Type B pancreatic cell (in vitro differentiated cells): ENCODE measurements at regions not wholly inside any gene's neighbourhood (a gene's known extent, or its start where the extent isn't known, plus 50 kb on each side); places are given as distances from the start of the nearest gene placed in this dataset.
A peak's percentile ranks its signal among the peaks of the same experiment; 100 is the strongest.

ENCODE experiments used
- DNase-seq: peaks from one replicate; pipeline ENCODE4 v3.0.0; 2021; ENCODE audit warnings: mixed read lengths; ENCODE audit not compliant: unreplicated experiment; ENCODE audit errors: extremely low spot score
- H3K27ac Mint-ChIP-seq: 2 replicates; pipeline ENCODE4 v1.8.0; 2021; ENCODE audit warnings: mild to moderate bottlenecking, mixed read lengths
- H3K27me3 Mint-ChIP-seq: 2 replicates; pipeline ENCODE4 v1.8.0; 2021; ENCODE audit warnings: mixed read lengths
- H3K36me3 Mint-ChIP-seq: 2 replicates; pipeline ENCODE4 v1.8.0; 2021; ENCODE audit warnings: mixed read lengths
- H3K4me1 Mint-ChIP-seq: one replicate; pipeline ENCODE4 v1.8.0; 2021; ENCODE audit warnings: mixed read lengths; ENCODE audit not compliant: unreplicated experiment
- H3K4me3 Mint-ChIP-seq: 2 replicates; pipeline ENCODE4 v1.8.0; 2021; ENCODE audit warnings: mild to moderate bottlenecking, mixed read lengths
- H3K9me3 Mint-ChIP-seq: 2 replicates; pipeline ENCODE4 v1.8.0; 2021; ENCODE audit warnings: mixed read lengths
- CTCF ChIP-seq: fragments of 200-600 bp; sonication (generic); conservative IDR thresholded peaks from 2 replicates; pipeline ENCODE4 v1.5.0; 2021; ENCODE audit warnings: antibody characterized with exemption, mild to moderate bottlenecking

- TF ChIP-seq CTCF: no peak
- H3K36me3 Mint-ChIP-seq: no peaks in the 10 kb centered on the region
- H3K27me3 Mint-ChIP-seq: no peaks in the 10 kb centered on the region
- H3K4me3 Mint-ChIP-seq: no peak overlapping the region
- DNase-seq: no peak
- H3K4me1 Mint-ChIP-seq: peaks cover 39% of the 10 kb centered on the region
- peaks cover 6% of the 10 kb centered on the region for H3K9me3 Mint-ChIP-seq
- H3K27ac Mint-ChIP-seq: no peak overlapping the region
Observed at GRCh38 chr3:56860939-56861338, 59.2 kb upstream of the ARHGEF3 start.

- Mint-ChIP-seq H3K4me1 (peaks cover 44% of the 10 kb centered on the region), H3K9me3 (peaks cover 6% of the 10 kb centered on the region), H3K27ac (no peak overlapping the region), H3K36me3 (no peaks in the 10 kb centered on the region), H3K27me3 (no peaks in the 10 kb centered on the region), H3K4me3 (no peak overlapping the region)
- no peak for TF ChIP-seq CTCF
- DNase-seq: no peak
Observed at GRCh38 chr3:56860351-56860750, 58.6 kb upstream of the ARHGEF3 start.

- TF ChIP-seq CTCF: no peak
- no peak overlapping the region for H3K27ac Mint-ChIP-seq
- H3K27me3 Mint-ChIP-seq: no peaks in the 10 kb centered on the region
- H3K36me3 Mint-ChIP-seq: no peaks in the 10 kb centered on the region
- no peak for DNase-seq
- no peak overlapping the region for H3K4me3 Mint-ChIP-seq
- peaks cover 4% of the 10 kb centered on the region for H3K9me3 Mint-ChIP-seq
- peaks cover 44% of the 10 kb centered on the region for H3K4me1 Mint-ChIP-seq
Observed at GRCh38 chr3:56858331-56858730, 56.6 kb upstream of the ARHGEF3 start.

DNA sequence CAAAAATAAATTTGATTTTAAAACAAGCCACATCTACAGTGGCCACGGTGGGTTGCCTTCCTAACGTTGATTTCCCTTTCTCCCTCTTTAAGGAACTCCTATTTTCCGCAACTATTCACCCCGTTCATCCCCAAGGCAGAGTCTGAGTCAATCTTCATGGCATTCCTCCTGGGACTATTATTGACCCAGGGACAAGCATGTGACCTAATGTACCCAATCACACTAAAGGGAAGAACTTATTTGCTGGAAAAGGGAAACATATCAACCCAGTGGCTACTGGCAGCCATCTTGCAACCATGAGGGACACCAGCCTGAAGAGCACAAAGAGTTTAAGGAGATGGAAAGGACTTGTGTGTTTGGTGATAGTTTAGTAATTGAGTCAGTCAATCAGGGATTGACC, 55.4 kb upstream of the ARHGEF3 start:
- DNase-seq: no peak
- no peak for TF ChIP-seq CTCF
- peaks cover 4% of the 10 kb centered on the region for H3K9me3 Mint-ChIP-seq
- H3K27me3 Mint-ChIP-seq: no peaks in the 10 kb centered on the region
- H3K4me1 Mint-ChIP-seq: peaks cover 44% of the 10 kb centered on the region
- H3K36me3 Mint-ChIP-seq: no peaks in the 10 kb centered on the region
- H3K27ac Mint-ChIP-seq: no peak overlapping the region
- no peak overlapping the region for H3K4me3 Mint-ChIP-seq

- Mint-ChIP-seq H3K36me3 (no peaks in the 10 kb centered on the region), H3K4me3 (no peak overlapping the region), H3K4me1 (peaks cover 43% of the 10 kb centered on the region), H3K27ac (no peak overlapping the region), H3K9me3 (peaks cover 4% of the 10 kb centered on the region), H3K27me3 (no peaks in the 10 kb centered on the region)
- no peak for TF ChIP-seq CTCF
- no peak for DNase-seq
Observed at GRCh38 chr3:56856752-56857151, 55.0 kb upstream of the ARHGEF3 start.

GRCh38 chr3:56855856-56856512, 54.2 kb upstream of the ARHGEF3 start:
- Mint-ChIP-seq H3K36me3 (no peaks in the 10 kb centered on the region), H3K4me3 (no peak overlapping the region), H3K27me3 (no peaks in the 10 kb centered on the region), H3K4me1 (peaks cover 40% of the 10 kb centered on the region), H3K9me3 (peaks cover 4% of the 10 kb centered on the region), H3K27ac (no peak overlapping the region)
- TF ChIP-seq CTCF: peak; percentile 75
- DNase-seq: no peak
